CD4-positive, alpha-beta T cell treated with Interleukin-17A for 4 hours (primary cell): ENCODE measurements at regions not wholly inside any gene's neighbourhood (a gene's known extent, or its start where the extent isn't known, plus 50 kb on each side); places are given as distances from the start of the nearest gene placed in this dataset.
"Not testable (repeated sequence)": the region's sequence is repeated elsewhere in the genome, so short reads cannot be mapped to it uniquely, and the experiment has no call there.

Experiments
- DNase-seq: peaks from one replicate; pipeline ENCODE4 v3.0.0-alpha.2; 2020; ENCODE audit warnings: mixed read lengths

- DNase-seq, result no peak
These were observed 59.0 kb upstream of the ZNF184 start for GRCh38 chr6:27531772-27532459.

- not testable (repeated sequence) for DNase-seq
These were observed 56.9 kb upstream of the ZNF184 start for GRCh38 chr6:27529796-27530195.

GRCh38 chr6:27528714-27529113, 55.8 kb upstream of the ZNF184 start:
- no peak for DNase-seq
